ENCODE measurements at regions not wholly inside any gene's neighbourhood (a gene's known extent, or its start where the extent isn't known, plus 50 kb on each side); places are given as distances from the start of the nearest gene placed in this dataset.
A peak's percentile ranks its signal among the peaks of the same experiment; 100 is the strongest.

GRCh38 chr2:147255812-147256211 lies 589.0 kb upstream of the ACVR2A start:
- no peak for DNase-seq

- no peak for DNase-seq
Measured at GRCh38 chr2:147250652-147251356, 594.0 kb upstream of the ACVR2A start.

- DNase-seq = no peak
Measured at GRCh38 chr2:147247749-147248148, 597.1 kb upstream of the ACVR2A start.

- no peak for DNase-seq
Measured at GRCh38 chr2:147242445-147242844, 602.4 kb upstream of the ACVR2A start.

GRCh38 chr2:147236601-147237000 lies 608.2 kb upstream of the ACVR2A start:
- no peak for DNase-seq

GRCh38 chr2:147232225-147232669 lies 612.6 kb upstream of the ACVR2A start:
- DNase-seq = no peak

GRCh38 chr2:147231607-147232006 lies 613.2 kb upstream of the ACVR2A start:
- no peak for DNase-seq

- no peak for DNase-seq
Measured at GRCh38 chr2:147231081-147231480, 613.7 kb upstream of the ACVR2A start.

GRCh38 chr2:147227313-147227712 lies 617.5 kb upstream of the ACVR2A start:
- no peak for DNase-seq

GRCh38 chr2:147224070-147224469 lies 620.8 kb upstream of the ACVR2A start:
- peak; percentile 5 for DNase-seq

- no peak for DNase-seq
Measured at GRCh38 chr2:147223553-147224060, 621.2 kb upstream of the ACVR2A start.

- DNase-seq = no peak
Measured at GRCh38 chr2:147223119-147223518, 621.7 kb upstream of the ACVR2A start.

- no peak for DNase-seq
Measured at GRCh38 chr2:147222506-147222905, 622.3 kb upstream of the ACVR2A start.

GRCh38 chr2:147214914-147215313 lies 629.9 kb upstream of the ACVR2A start:
- no peak for DNase-seq

GRCh38 chr2:147211484-147211883 lies 633.3 kb upstream of the ACVR2A start:
- no peak for DNase-seq

- peak; percentile 30 for DNase-seq
Measured at GRCh38 chr2:147204102-147204501, 640.7 kb upstream of the ACVR2A start.

GRCh38 chr2:147198651-147199171 lies 646.1 kb upstream of the ACVR2A start:
- no peak for DNase-seq

- no peak for DNase-seq
Measured at GRCh38 chr2:147197754-147198483, 646.9 kb upstream of the ACVR2A start.

GRCh38 chr2:147182260-147182659 lies 662.6 kb upstream of the ACVR2A start:
- no peak for DNase-seq

- DNase-seq = no peak
Measured at GRCh38 chr2:147181351-147182029, 663.3 kb upstream of the ACVR2A start.

- no peak for DNase-seq
Measured at GRCh38 chr2:147177071-147177857, 667.6 kb upstream of the ACVR2A start.

GRCh38 chr2:147174824-147175254 lies 670.0 kb upstream of the ACVR2A start:
- DNase-seq = no peak
